ENCODE measurements at regions not wholly inside any gene's neighbourhood (a gene's known extent, or its start where the extent isn't known, plus 50 kb on each side); places are given as distances from the start of the nearest gene placed in this dataset.

- Mint-ChIP-seq H3K36me3 (ENCODE audit: low read depth) (no peaks in the 10 kb centered on the region), H3K4me3 (no peak overlapping the region), H3K27me3 (no peaks in the 10 kb centered on the region), H3K9me3 (peaks cover 2% of the 10 kb centered on the region), H3K4me1 (ENCODE audit: low read depth) (peaks cover 2% of the 10 kb centered on the region), H3K27ac (no peak overlapping the region)
- no peak for DNase-seq
Observed at GRCh38 chr21:14857529-14857928, 207.3 kb downstream of the NRIP1 start.

DNA sequence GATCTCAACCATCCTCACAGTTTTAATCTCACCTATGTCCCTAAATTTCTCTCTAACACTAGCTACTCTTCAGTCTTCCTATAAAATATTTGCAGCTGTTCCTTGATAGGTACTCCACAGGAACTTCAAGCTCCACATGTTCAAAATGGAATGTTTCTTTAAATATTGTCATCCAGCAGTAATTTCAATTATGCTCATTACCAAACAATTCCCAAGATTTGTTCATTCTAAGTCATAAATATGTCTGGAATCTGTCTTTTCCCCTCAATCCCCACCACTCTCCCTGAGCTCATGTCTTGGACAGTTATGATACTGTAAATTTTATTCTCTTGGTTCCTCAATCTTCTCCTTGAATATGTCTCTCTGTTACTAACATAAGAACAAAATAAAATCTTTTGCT is 214.4 kb downstream of the NRIP1 start:
- Mint-ChIP-seq H3K4me1 (ENCODE audit: low read depth) (no peaks in the 10 kb centered on the region), H3K9me3 (peaks cover 10% of the 10 kb centered on the region), H3K4me3 (no peak overlapping the region), H3K27ac (no peak overlapping the region), H3K36me3 (ENCODE audit: low read depth) (no peaks in the 10 kb centered on the region), H3K27me3 (no peaks in the 10 kb centered on the region)
- no peak for DNase-seq

DNA sequence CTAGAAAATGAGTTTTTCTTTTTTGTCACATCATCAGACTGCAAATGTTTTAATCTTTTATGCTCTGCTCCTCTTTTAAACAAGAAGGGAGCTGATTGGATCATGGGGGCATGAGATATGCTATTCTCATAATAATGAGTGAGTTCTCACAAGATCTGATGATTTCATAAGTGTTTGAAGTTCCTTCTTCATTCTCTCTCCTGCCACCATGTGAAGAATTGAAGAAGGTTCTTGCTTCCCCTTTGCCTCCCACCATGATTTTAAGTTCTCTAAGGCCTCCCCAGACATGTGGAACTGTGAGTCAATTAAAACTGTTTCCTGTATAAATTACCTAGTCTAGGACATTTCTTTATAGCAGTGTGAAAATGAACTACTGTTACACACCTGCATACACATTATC is 218.2 kb downstream of the NRIP1 start:
- Mint-ChIP-seq H3K36me3 (ENCODE audit: low read depth) (no peaks in the 10 kb centered on the region), H3K4me1 (ENCODE audit: low read depth) (no peaks in the 10 kb centered on the region), H3K9me3 (peaks cover 16% of the 10 kb centered on the region), H3K27ac (no peak overlapping the region), H3K27me3 (no peaks in the 10 kb centered on the region), H3K4me3 (no peak overlapping the region)
- DNase-seq = no peak

DNA sequence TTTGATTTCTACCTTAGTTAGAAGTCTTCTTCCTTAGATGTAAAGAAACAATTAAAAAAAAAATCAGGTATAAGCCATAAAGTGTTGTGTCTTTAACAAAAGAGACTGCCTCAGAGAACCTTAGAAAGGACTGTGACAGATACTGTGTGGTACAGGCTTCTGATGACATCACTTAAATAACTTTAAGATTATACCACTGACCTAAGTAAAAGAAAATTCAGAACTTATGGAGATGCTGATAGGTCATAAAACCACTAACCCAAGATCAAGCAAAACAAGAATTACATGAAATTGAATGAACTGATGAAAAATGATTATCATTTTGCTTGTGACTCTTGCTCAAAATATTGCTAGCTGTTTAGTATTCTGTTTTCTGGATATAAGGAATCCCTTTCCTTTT is 220.8 kb downstream of the NRIP1 start:
- Mint-ChIP-seq H3K27me3 (no peaks in the 10 kb centered on the region), H3K4me1 (ENCODE audit: low read depth) (no peaks in the 10 kb centered on the region), H3K4me3 (no peak overlapping the region), H3K9me3 (peaks cover 16% of the 10 kb centered on the region), H3K27ac (no peak overlapping the region), H3K36me3 (ENCODE audit: low read depth) (no peaks in the 10 kb centered on the region)
- no peak for DNase-seq

DNA sequence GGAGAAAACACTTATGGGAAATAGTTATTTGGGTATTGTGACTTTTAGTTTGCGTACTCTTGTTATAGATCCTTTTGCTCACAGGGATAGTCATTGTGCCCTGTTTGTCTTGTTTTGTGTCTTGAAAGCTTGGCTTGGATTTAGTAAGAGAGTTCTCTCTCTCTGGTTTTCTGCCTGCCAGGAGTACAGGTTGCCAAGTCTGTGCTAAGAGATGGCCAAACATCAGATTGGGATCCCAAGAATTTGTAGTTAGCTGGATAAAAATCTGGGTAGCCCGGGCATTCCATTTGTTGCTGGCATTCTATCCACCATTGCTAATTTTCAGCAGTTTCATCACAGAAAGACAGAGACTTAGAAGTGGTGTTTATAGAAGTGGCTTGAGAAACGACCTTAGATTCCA is 222.2 kb downstream of the NRIP1 start:
- H3K27me3 Mint-ChIP-seq = no peaks in the 10 kb centered on the region
- DNase-seq = no peak
- no peaks in the 10 kb centered on the region for H3K36me3 Mint-ChIP-seq (ENCODE audit: low read depth)
- no peak overlapping the region for H3K27ac Mint-ChIP-seq
- no peaks in the 10 kb centered on the region for H3K4me1 Mint-ChIP-seq (ENCODE audit: low read depth)
- H3K9me3 Mint-ChIP-seq = peaks cover 16% of the 10 kb centered on the region
- H3K4me3 Mint-ChIP-seq = no peak overlapping the region

DNA sequence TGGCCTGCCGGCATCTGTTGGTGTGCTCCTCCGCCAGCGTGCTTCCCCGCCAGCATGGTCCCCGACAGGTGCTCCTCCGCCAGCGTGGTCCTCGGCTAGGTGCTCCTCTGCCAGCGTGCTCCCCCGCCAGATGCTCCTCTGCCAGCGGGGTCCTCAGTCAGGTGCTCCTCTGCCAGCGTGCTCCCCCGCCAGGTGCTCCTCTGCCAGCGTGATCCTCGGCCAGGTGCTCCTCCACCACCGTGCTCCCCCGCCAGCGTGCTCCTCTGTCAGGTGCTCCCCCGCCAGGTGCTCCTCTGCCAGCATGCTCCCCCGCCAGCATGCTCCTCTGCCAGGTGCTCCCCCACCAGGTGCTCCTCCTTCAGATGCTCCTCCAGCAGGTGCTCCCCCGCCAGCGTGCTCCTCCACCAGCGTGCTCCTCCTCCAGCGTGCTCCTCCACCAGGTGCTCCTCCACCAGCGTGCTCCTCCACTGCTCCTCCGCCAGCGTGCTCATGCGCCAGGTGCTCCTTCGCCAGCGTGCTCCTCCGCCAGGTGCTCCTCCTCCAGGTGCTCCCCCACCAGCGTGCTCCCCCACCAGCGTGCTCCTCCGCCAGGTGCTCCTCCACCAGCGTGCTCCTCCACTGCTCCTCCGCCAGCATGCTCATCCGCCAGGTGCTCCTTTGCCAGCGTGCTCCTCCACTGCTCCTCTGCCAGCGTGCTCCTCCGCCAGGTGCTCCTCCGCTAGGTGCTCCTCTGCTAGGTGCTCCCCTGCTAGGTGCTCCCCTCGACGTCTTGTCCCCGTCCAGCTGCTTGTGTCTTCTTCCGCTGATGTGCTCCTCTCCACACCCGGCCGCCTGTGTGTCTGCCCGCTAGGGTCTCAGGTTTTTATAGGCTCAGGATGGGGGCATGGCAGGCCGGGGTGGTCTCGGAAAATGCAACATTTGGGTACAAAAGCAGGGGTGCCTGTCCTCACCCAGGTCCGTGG is 223.0 kb downstream of the NRIP1 start:
- no peak for DNase-seq
- H3K27me3 Mint-ChIP-seq = no peaks in the 10 kb centered on the region
- no peak overlapping the region for H3K4me3 Mint-ChIP-seq
- H3K36me3 Mint-ChIP-seq (ENCODE audit: low read depth) = no peaks in the 10 kb centered on the region
- H3K4me1 Mint-ChIP-seq (ENCODE audit: low read depth) = peaks cover 6% of the 10 kb centered on the region
- H3K27ac Mint-ChIP-seq = no peak overlapping the region
- peaks cover 13% of the 10 kb centered on the region for H3K9me3 Mint-ChIP-seq

- Mint-ChIP-seq H3K36me3 (ENCODE audit: low read depth) (no peaks in the 10 kb centered on the region), H3K4me3 (no peak overlapping the region)
Observed at GRCh38 chr21:14838400-14838799, 226.4 kb downstream of the NRIP1 start.

GRCh38 chr21:14836950-14837349 is 227.8 kb downstream of the NRIP1 start:
- H3K27ac Mint-ChIP-seq = no peak overlapping the region
- no peaks in the 10 kb centered on the region for H3K27me3 Mint-ChIP-seq
- no peaks in the 10 kb centered on the region for H3K9me3 Mint-ChIP-seq
- no peak overlapping the region for H3K4me3 Mint-ChIP-seq
- H3K36me3 Mint-ChIP-seq (ENCODE audit: low read depth) = no peaks in the 10 kb centered on the region
- H3K4me1 Mint-ChIP-seq (ENCODE audit: low read depth) = peaks cover 8% of the 10 kb centered on the region
- no peak for DNase-seq

More at GRCh38 chr21:14838400-14838799, 226.4 kb downstream of the NRIP1 start:
- no peaks in the 10 kb centered on the region for H3K9me3 Mint-ChIP-seq
- H3K27ac Mint-ChIP-seq = no peak overlapping the region
- DNase-seq = no peak
- no peaks in the 10 kb centered on the region for H3K27me3 Mint-ChIP-seq
- H3K4me1 Mint-ChIP-seq (ENCODE audit: low read depth) = peaks cover 8% of the 10 kb centered on the region

DNA sequence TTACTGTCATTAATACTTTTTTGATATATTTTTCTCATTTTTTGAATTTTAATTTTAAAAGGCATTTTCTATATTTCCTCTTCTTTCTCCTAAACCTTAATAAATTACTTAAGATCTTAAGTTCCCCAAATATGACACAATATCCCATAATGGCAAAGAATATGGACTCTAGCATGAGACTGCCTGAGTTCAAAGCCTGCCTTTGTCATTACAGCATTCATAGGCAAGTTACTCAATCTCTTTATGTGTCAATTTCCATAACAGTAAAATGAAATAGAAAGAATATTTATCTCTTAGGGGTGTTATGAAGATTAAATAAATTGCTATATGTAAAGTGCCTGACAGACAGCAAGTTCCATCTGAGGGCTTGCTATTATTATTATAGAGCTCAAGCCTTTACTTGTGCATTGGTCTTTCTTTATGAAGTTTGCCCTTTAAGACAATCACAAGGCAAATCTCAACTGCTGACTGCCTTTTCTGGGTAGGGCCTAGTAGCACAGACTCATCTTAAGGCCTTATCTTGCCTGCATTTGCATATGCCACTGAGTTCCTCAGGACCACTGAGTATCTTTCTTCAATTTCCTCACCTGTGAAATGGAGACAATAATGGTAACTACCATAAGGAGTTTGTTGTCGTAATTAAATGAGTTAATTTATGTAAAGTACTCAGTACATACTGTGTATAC is 231.0 kb downstream of the NRIP1 start:
- Mint-ChIP-seq H3K9me3 (no peaks in the 10 kb centered on the region), H3K27ac (no peak overlapping the region), H3K4me3 (no peak overlapping the region), H3K27me3 (no peaks in the 10 kb centered on the region), H3K4me1 (ENCODE audit: low read depth) (peaks cover 8% of the 10 kb centered on the region), H3K36me3 (ENCODE audit: low read depth) (no peaks in the 10 kb centered on the region)
- no peak for DNase-seq

DNA sequence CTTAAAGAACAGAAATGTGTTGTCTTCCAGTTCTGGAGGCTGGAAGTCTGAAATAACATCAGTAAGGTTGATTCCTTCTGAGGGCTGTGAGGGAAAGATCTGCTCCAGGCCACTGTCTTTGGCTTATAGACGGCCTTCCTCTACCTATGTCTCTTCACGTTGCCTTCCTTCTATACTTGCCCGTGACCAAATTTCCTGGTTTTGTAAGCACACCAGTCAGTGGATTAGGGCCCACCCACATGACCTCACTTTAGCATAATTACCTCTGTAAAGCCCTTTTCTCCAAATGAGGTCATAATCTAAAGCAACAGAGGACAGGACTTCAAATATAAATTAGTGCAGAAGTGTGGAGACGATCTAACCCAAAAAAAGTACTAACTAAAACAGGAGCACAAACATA is 231.6 kb downstream of the NRIP1 start:
- DNase-seq = no peak
- Mint-ChIP-seq H3K4me3 (no peak overlapping the region), H3K9me3 (no peaks in the 10 kb centered on the region), H3K27me3 (no peaks in the 10 kb centered on the region), H3K27ac (no peak overlapping the region), H3K4me1 (ENCODE audit: low read depth) (peaks cover 8% of the 10 kb centered on the region), H3K36me3 (ENCODE audit: low read depth) (no peaks in the 10 kb centered on the region)

DNA sequence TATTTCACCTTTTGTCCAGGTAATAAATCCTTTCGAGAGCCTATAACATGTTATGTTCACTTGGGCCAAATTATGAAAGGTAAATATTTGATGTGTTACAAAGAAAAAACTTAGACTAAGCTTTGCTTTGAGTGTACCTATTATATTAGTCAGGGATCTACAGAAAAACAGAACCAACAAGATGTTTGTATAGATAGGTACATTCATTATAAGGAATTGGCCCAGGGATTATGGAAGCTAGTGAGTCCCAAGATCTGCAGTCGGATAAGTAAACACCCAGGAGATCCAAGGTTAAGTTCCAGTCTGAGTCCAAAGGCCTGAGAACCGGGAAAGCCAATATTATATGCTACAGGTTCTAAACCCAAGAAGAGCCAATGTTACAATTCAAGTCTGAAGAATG is 234.5 kb downstream of the NRIP1 start:
- peaks cover 14% of the 10 kb centered on the region for H3K4me1 Mint-ChIP-seq (ENCODE audit: low read depth)
- H3K9me3 Mint-ChIP-seq = no peaks in the 10 kb centered on the region
- H3K36me3 Mint-ChIP-seq (ENCODE audit: low read depth) = no peaks in the 10 kb centered on the region
- no peak overlapping the region for H3K4me3 Mint-ChIP-seq
- no peak for DNase-seq
- H3K27me3 Mint-ChIP-seq = no peaks in the 10 kb centered on the region
- H3K27ac Mint-ChIP-seq = no peak overlapping the region

GRCh38 chr21:14829685-14830084 is 235.1 kb downstream of the NRIP1 start:
- Mint-ChIP-seq H3K27me3 (no peaks in the 10 kb centered on the region), H3K9me3 (no peaks in the 10 kb centered on the region), H3K36me3 (ENCODE audit: low read depth) (no peaks in the 10 kb centered on the region), H3K27ac (no peak overlapping the region), H3K4me3 (no peak overlapping the region), H3K4me1 (ENCODE audit: low read depth) (peaks cover 14% of the 10 kb centered on the region)
- DNase-seq = no peak

GRCh38 chr21:14827468-14827867 is 237.3 kb downstream of the NRIP1 start:
- Mint-ChIP-seq H3K27me3 (no peaks in the 10 kb centered on the region), H3K4me1 (ENCODE audit: low read depth) (peaks cover 14% of the 10 kb centered on the region), H3K36me3 (ENCODE audit: low read depth) (no peaks in the 10 kb centered on the region), H3K27ac (no peak overlapping the region), H3K9me3 (no peaks in the 10 kb centered on the region), H3K4me3 (no peak overlapping the region)
- DNase-seq = no peak

DNA sequence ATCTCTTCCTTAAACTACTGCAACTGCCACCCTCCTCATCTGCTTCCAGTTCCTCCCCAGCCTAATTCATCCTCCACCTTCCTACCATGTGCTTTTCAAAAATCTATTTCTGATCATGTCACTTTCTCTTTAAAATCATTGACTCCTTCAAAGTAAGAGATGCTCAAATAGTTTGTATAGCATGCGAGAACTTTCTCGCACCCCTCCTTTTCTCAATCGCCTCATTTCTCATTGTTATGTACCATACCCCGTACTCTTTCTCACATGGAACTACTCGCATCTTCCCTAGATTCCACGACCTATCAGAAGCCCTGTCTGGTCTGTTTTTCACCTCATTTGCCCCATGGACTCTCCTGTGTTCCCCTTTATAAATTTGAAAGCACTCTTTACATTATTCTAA is 238.2 kb downstream of the NRIP1 start:
- Mint-ChIP-seq H3K4me3 (no peak overlapping the region), H3K9me3 (no peaks in the 10 kb centered on the region), H3K36me3 (ENCODE audit: low read depth) (no peaks in the 10 kb centered on the region), H3K4me1 (ENCODE audit: low read depth) (peaks cover 14% of the 10 kb centered on the region), H3K27me3 (no peaks in the 10 kb centered on the region), H3K27ac (no peak overlapping the region)
- no peak for DNase-seq

DNA sequence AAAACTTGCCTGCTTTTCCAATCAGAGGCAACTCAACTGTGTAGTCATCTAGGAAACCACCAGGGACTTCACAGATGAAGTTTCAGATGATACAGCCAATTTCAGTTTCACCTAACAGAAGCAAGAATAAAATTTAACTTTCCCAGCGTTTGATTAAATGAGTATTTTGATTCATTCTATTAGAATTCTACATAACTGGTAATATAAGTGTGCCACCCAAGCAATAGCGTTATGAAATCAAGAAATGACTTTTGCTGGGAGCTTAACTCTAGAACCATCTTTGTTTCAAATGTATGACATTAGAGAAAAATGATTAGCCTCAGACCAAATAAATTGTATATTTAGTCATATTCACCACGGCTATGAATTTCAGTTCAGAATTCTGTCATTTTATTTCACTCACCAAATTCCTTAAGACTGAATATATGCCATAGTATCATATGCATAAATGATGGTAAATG is 239.3 kb downstream of the NRIP1 start:
- H3K27me3 Mint-ChIP-seq = no peaks in the 10 kb centered on the region
- H3K4me3 Mint-ChIP-seq = no peak overlapping the region
- no peak overlapping the region for H3K27ac Mint-ChIP-seq
- peaks cover 14% of the 10 kb centered on the region for H3K4me1 Mint-ChIP-seq (ENCODE audit: low read depth)
- DNase-seq = no peak
- no peaks in the 10 kb centered on the region for H3K9me3 Mint-ChIP-seq
- H3K36me3 Mint-ChIP-seq (ENCODE audit: low read depth) = no peaks in the 10 kb centered on the region

All from activated T-cell treated with anti-CD3 and anti-CD28 coated beads, Interleukin-2, amount 50 U/mL, for 24 hours (primary cell).